ENCODE measurements at regions not wholly inside any gene's neighbourhood (a gene's known extent, or its start where the extent isn't known, plus 50 kb on each side); places are given as distances from the start of the nearest gene placed in this dataset.

DNA sequence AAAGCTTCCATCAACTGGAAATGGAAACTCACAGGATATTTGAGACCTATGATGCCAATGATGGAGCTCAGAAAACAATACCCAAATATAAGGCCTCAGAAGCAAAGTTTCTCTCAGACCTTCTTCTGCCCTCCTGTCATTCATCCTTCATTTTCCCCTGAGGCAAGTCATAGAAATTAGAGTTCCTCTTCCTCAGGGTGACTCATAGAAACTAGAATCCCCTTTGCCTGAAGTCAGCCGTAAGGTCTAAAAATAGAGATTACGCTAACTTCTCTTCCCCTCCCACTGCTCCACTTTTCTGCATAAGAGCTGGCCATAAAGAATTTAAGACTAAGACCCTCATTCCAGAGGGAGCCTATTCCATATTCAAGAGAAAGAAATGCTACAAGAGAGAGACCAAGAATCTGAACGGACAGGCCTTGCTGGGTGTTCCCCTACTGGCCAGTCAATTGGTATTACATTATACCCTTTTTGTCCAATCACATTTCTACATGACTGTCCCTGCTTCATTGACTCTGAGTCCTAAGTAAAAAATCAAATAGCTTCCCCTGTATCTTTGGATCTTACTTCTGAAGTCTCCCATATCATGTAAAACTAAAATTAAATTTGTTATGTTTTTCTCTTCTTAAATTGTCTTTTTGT lies 994.9 kb downstream of the ADGRL2 start:
- ATAC-seq (ENCODE audit: low read depth): no peak
- TF ChIP-seq POLR2A (IDR thresholded peaks at IDR 0.05; ENCODE audit: low read depth, low read length) (no peak), CEBPB (IDR thresholded peaks at IDR 0.05; ENCODE audit: low read depth, low read length) (no peak), CHD1 (IDR thresholded peaks at IDR 0.05; ENCODE audit: low read depth, low read length) (no peak), MAFK (IDR thresholded peaks at IDR 0.05; ENCODE audit: low read depth, low read length) (no peak), FOS (IDR thresholded peaks at IDR 0.05; ENCODE audit: low read depth, low read length) (no peak), MAZ (IDR thresholded peaks at IDR 0.05; ENCODE audit: borderline replicate concordance, low read depth, low read length) (no peak), BHLHE40 (IDR thresholded peaks at IDR 0.05; ENCODE audit: low read depth, low read length) (no peak), SMC3 (IDR thresholded peaks at IDR 0.05; ENCODE audit: low read depth, low read length) (no peak), RCOR1 (IDR thresholded peaks at IDR 0.05; ENCODE audit: insufficient replicate concordance, low read length) (no peak), MXI1 (IDR thresholded peaks at IDR 0.05; ENCODE audit: borderline replicate concordance, low read depth, low read length) (no peak), RFX5 (IDR thresholded peaks at IDR 0.05; ENCODE audit: low read depth, low read length) (no peak), RAD21 (IDR thresholded peaks at IDR 0.05; ENCODE audit: low read length) (no peak), NFE2L2 (IDR thresholded peaks at IDR 0.05; ENCODE audit: low read depth, low read length) (no peak)
- TF ChIP-seq, protein P1, sequence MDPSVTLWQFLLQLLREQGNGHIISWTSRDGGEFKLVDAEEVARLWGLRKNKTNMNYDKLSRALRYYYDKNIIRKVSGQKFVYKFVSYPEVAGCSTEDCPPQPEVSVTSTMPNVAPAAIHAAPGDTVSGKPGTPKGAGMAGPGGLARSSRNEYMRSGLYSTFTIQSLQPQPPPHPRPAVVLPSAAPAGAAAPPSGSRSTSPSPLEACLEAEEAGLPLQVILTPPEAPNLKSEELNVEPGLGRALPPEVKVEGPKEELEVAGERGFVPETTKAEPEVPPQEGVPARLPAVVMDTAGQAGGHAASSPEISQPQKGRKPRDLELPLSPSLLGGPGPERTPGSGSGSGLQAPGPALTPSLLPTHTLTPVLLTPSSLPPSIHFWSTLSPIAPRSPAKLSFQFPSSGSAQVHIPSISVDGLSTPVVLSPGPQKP (IDR thresholded peaks at IDR 0.05; ENCODE audit: borderline replicate concordance, low read depth, low read length): no peak
- TF ChIP-seq, protein P2, sequence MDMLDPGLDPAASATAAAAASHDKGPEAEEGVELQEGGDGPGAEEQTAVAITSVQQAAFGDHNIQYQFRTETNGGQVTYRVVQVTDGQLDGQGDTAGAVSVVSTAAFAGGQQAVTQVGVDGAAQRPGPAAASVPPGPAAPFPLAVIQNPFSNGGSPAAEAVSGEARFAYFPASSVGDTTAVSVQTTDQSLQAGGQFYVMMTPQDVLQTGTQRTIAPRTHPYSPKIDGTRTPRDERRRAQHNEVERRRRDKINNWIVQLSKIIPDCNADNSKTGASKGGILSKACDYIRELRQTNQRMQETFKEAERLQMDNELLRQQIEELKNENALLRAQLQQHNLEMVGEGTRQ (IDR thresholded peaks at IDR 0.05; ENCODE audit: low read depth, low read length): no peak
- TF ChIP-seq, protein P3, sequence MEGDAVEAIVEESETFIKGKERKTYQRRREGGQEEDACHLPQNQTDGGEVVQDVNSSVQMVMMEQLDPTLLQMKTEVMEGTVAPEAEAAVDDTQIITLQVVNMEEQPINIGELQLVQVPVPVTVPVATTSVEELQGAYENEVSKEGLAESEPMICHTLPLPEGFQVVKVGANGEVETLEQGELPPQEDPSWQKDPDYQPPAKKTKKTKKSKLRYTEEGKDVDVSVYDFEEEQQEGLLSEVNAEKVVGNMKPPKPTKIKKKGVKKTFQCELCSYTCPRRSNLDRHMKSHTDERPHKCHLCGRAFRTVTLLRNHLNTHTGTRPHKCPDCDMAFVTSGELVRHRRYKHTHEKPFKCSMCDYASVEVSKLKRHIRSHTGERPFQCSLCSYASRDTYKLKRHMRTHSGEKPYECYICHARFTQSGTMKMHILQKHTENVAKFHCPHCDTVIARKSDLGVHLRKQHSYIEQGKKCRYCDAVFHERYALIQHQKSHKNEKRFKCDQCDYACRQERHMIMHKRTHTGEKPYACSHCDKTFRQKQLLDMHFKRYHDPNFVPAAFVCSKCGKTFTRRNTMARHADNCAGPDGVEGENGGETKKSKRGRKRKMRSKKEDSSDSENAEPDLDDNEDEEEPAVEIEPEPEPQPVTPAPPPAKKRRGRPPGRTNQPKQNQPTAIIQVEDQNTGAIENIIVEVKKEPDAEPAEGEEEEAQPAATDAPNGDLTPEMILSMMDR (conservative IDR thresholded peaks at IDR 0.05; ENCODE audit: low read depth, low read length): no peak
- Histone ChIP-seq H2AK9ac (replicated peaks; ENCODE audit: low read depth, low read length, poor library complexity) (no peak overlapping the region), H2BK15ac (ENCODE audit: low read depth, low read length) (no peak overlapping the region), H2BK5ac (ENCODE audit: low read depth, low read length, poor library complexity, severe bottlenecking) (no peak overlapping the region), H3K4me1 (ENCODE audit: control insufficient read depth, insufficient read depth, low read length) (no peaks in the 10 kb centered on the region), H3K18ac (ENCODE audit: low read depth, low read length) (no peak overlapping the region), H2BK20ac (ENCODE audit: low read depth, low read length) (no peak overlapping the region), H3K23ac (ENCODE audit: low read depth, low read length) (no peak overlapping the region), H4K20me1 (ENCODE audit: insufficient read depth, low read length) (no peaks in the 10 kb centered on the region), H4K8ac (ENCODE audit: low read depth in 2 of 2, low read length in 2 of 2) (no peak overlapping the region), H4K91ac (ENCODE audit: insufficient read depth, low read depth, low read length) (no peak overlapping the region), H3K4me3 (ENCODE audit: insufficient read depth, low read depth, low read length) (no peak overlapping the region), H3K9me3 (ENCODE audit: control insufficient read depth, insufficient read depth, low read length) (peaks cover 7% of the 10 kb centered on the region; the same call in 1 of the 2 replicates), H3K9ac (ENCODE audit: low read depth, low read length) (no peak overlapping the region), H3K27me3 (ENCODE audit: control insufficient read depth, insufficient read depth, low read length) (no peaks in the 10 kb centered on the region), H3K4ac (ENCODE audit: low read depth, low read length) (no peak overlapping the region), H3K9me1 (ENCODE audit: insufficient read depth, low read length) (no peaks in the 10 kb centered on the region), H3K4me2 (ENCODE audit: low read depth, low read length) (no peak overlapping the region), H4K5ac (ENCODE audit: low read depth, low read length) (no peak overlapping the region), H3K56ac (ENCODE audit: extremely low read depth, insufficient read depth, low read length) (no peak overlapping the region), H3K14ac (replicated peaks; ENCODE audit: low read depth, low read length) (no peak overlapping the region), H3K27ac (ENCODE audit: insufficient read depth, low read length) (no peak overlapping the region), H3K36me3 (ENCODE audit: control insufficient read depth, insufficient read depth, low read length) (no peaks in the 10 kb centered on the region), H2BK120ac (ENCODE audit: low read depth, low read length) (no peak overlapping the region), H2AK5ac (ENCODE audit: low read depth, low read length) (no peak overlapping the region), H2AFZ (replicated peaks; ENCODE audit: low read length, poor library complexity) (no peak overlapping the region), H3K79me1 (ENCODE audit: low read depth in 1 of 2, low read length in 2 of 2) (no peaks in the 10 kb centered on the region)
- DNase-seq: no peak
- WGBS, 2 experiments (ENCODE audit: extremely low coverage in 2 of 2, insufficient read length in 1 of 2): no CpG with 5 or more reads among the region's 3 CpGs
- in situ Hi-C loops (cut with MboI; ENCODE audit: low sequenced_read_pairs): no loop called here
- intact Hi-C loops (cut with micrococcal nuclease): no loop called here
- dilution Hi-C loops (cut with HindIII; ENCODE audit: low sequenced_read_pairs, unreplicated experiment): no loop called here
- ChIA-PET CTCF (no interaction called here), POLR2A (ENCODE audit: unreplicated experiment) (no interaction called here)
- BruUV-seq (replicated peaks): no TSS peak
